ENCODE measurements at regions not wholly inside any gene's neighbourhood (a gene's known extent, or its start where the extent isn't known, plus 50 kb on each side); places are given as distances from the start of the nearest gene placed in this dataset.

GRCh38 chr20:58037631-58038030, 190.8 kb downstream of the ANKRD60 start:
- TF ChIP-seq, protein P1, sequence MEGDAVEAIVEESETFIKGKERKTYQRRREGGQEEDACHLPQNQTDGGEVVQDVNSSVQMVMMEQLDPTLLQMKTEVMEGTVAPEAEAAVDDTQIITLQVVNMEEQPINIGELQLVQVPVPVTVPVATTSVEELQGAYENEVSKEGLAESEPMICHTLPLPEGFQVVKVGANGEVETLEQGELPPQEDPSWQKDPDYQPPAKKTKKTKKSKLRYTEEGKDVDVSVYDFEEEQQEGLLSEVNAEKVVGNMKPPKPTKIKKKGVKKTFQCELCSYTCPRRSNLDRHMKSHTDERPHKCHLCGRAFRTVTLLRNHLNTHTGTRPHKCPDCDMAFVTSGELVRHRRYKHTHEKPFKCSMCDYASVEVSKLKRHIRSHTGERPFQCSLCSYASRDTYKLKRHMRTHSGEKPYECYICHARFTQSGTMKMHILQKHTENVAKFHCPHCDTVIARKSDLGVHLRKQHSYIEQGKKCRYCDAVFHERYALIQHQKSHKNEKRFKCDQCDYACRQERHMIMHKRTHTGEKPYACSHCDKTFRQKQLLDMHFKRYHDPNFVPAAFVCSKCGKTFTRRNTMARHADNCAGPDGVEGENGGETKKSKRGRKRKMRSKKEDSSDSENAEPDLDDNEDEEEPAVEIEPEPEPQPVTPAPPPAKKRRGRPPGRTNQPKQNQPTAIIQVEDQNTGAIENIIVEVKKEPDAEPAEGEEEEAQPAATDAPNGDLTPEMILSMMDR (IDR thresholded peaks at IDR 0.05; ENCODE audit: control extremely low read depth in 1 of 3, insufficient read depth in 1 of 3, low read depth in 1 of 3, low read length in 3 of 3) = no peak
- TF ChIP-seq EP300 (IDR thresholded peaks at IDR 0.05; ENCODE audit: borderline replicate concordance in 1 of 2, low read depth in 2 of 2, low read length in 2 of 2) (no peak), SP1 (IDR thresholded peaks at IDR 0.05; ENCODE audit: low read depth, low read length) (no peak), SRF (IDR thresholded peaks at IDR 0.05; ENCODE audit: low read depth, low read length) (no peak), EZH2 (IDR thresholded peaks at IDR 0.05; ENCODE audit: low read depth, low read length, severe bottlenecking) (no peak), POLR2A (IDR thresholded peaks at IDR 0.05; ENCODE audit: control extremely low read depth in 1 of 2, low read depth in 2 of 2, low read length in 2 of 2) (no peak), POLR2AphosphoS5 (IDR thresholded peaks at IDR 0.05; ENCODE audit: low read depth, low read length) (no peak), TCF12 (IDR thresholded peaks at IDR 0.05; ENCODE audit: low read depth, low read length) (no peak), JUN (IDR thresholded peaks at IDR 0.05; ENCODE audit: low read depth, low read length) (no peak), CHD1 (IDR thresholded peaks at IDR 0.05; ENCODE audit: low read depth, low read length) (no peak)

Measured in H1 (cell line).